Astrocyte (in vitro differentiated cells and primary cell): ENCODE measurements at regions not wholly inside any gene's neighbourhood (a gene's known extent, or its start where the extent isn't known, plus 50 kb on each side); places are given as distances from the start of the nearest gene placed in this dataset.

Experiments used
- DNase-seq: peaks from one replicate; pipeline ENCODE4 v3.0.0-alpha.2; 2010; ENCODE audit warnings: low read depth
- FAIRE-seq: peaks from 2 replicates; lab custom pipeline; 2011; peaks lifted over from hg19 to GRCh38; lab: Jason Lieb, UNC
- H2AFZ ChIP-seq: 2 replicates; pipeline ENCODE4 v1.6.0; 2012; ENCODE audit warnings: low read depth, low read length, inconsistent platforms
- H3K27ac ChIP-seq: 2 replicates; pipeline ENCODE4 v1.5.1; 2011; ENCODE audit warnings: low read depth, low read length, inconsistent platforms
- H3K27me3 ChIP-seq: 2 replicates; pipeline ENCODE4 v1.6.0; 2011; ENCODE audit warnings: low read length, inconsistent platforms; ENCODE audit not compliant: insufficient read depth
- H3K36me3 ChIP-seq: 2 replicates; pipeline ENCODE4 v1.5.1; 2011; ENCODE audit warnings: low read length, inconsistent platforms; ENCODE audit not compliant: insufficient read depth
- H3K4me1 ChIP-seq: 2 replicates; pipeline ENCODE4 v1.5.1; 2011; ENCODE audit warnings: low read length, inconsistent platforms; ENCODE audit not compliant: insufficient read depth
- H3K4me2 ChIP-seq: 2 replicates; pipeline ENCODE4 v1.6.0; 2012; ENCODE audit warnings: low read length, inconsistent platforms
- H3K4me3 ChIP-seq: 2 replicates; pipeline ENCODE4 v1.5.1; 2011; ENCODE audit warnings: low read depth, mild to moderate bottlenecking, low read length, inconsistent platforms; ENCODE audit not compliant: insufficient read depth
- H3K79me2 ChIP-seq: 2 replicates; pipeline ENCODE4 v1.6.0; 2012; ENCODE audit warnings: mild to moderate bottlenecking, low read length, inconsistent platforms; ENCODE audit not compliant: insufficient read depth
- H3K9ac ChIP-seq: 2 replicates; pipeline ENCODE4 v1.6.0; 2012; ENCODE audit warnings: mild to moderate bottlenecking, low read length, inconsistent platforms
- H3K9me3 ChIP-seq: 2 replicates; pipeline ENCODE4 v1.5.1; 2012; ENCODE audit warnings: low read depth, mild to moderate bottlenecking, low read length, inconsistent platforms; ENCODE audit not compliant: insufficient read depth
- H4K20me1 ChIP-seq: 2 replicates; pipeline ENCODE4 v1.6.0; 2012; ENCODE audit warnings: low read length, inconsistent platforms; ENCODE audit not compliant: insufficient read depth
- H3K27ac Mint-ChIP-seq: one replicate; pipeline ENCODE4 v1.8.0; 2021; ENCODE audit warnings: mild to moderate bottlenecking, mixed read lengths; ENCODE audit not compliant: unreplicated experiment
- H3K27me3 Mint-ChIP-seq: one replicate; pipeline ENCODE4 v1.8.0; 2021; ENCODE audit warnings: low read depth, mixed read lengths; ENCODE audit not compliant: unreplicated experiment
- H3K36me3 Mint-ChIP-seq: one replicate; pipeline ENCODE4 v1.8.0; 2021; ENCODE audit warnings: low read depth, mixed read lengths; ENCODE audit not compliant: unreplicated experiment
- H3K4me1 Mint-ChIP-seq: one replicate; pipeline ENCODE4 v1.8.0; 2021; ENCODE audit warnings: low read depth, mixed read lengths; ENCODE audit not compliant: unreplicated experiment
- H3K4me3 Mint-ChIP-seq: one replicate; pipeline ENCODE4 v1.8.0; 2021; ENCODE audit warnings: mild to moderate bottlenecking, moderate library complexity, mixed read lengths; ENCODE audit not compliant: unreplicated experiment
- H3K9me3 Mint-ChIP-seq: one replicate; pipeline ENCODE4 v1.8.0; 2021; ENCODE audit warnings: mild to moderate bottlenecking, mixed read lengths; ENCODE audit not compliant: unreplicated experiment
- CTCF ChIP-seq: IDR thresholded peaks from 2 replicates; pipeline ENCODE4 v1.5.1; 2011; ENCODE audit warnings: low read depth, mild to moderate bottlenecking, inconsistent platforms, low read length, moderate library complexity; ENCODE audit not compliant: insufficient read depth
- EZH2 ChIP-seq: IDR thresholded peaks from 2 replicates; pipeline ENCODE4 v1.6.1; 2012; ENCODE audit warnings: mild to moderate bottlenecking, low read length, inconsistent platforms; ENCODE audit not compliant: insufficient read depth

GRCh38 chr3:152209776-152210175 lies 59.0 kb upstream of the MBNL1 start:
- Histone ChIP-seq H3K79me2 (no peaks in the 10 kb centered on the region), H3K36me3 (no peaks in the 10 kb centered on the region), H3K4me2 (no peak overlapping the region), H3K27me3 (no peaks in the 10 kb centered on the region), H3K9me3 (no peaks in the 10 kb centered on the region), H3K9ac (no peak overlapping the region), H3K27ac (no peak overlapping the region), H2AFZ (no peak overlapping the region), H3K4me1 (no peaks in the 10 kb centered on the region), H3K4me3 (no peak overlapping the region), H4K20me1 (no peaks in the 10 kb centered on the region)
- Mint-ChIP-seq H3K4me3 (no peak overlapping the region), H3K27ac (no peak overlapping the region), H3K36me3 (no peaks in the 10 kb centered on the region), H3K27me3 (no peaks in the 10 kb centered on the region), H3K4me1 (peaks cover 3% of the 10 kb centered on the region), H3K9me3 (no peaks in the 10 kb centered on the region)
- no peak for FAIRE-seq
- no peak for DNase-seq
- TF ChIP-seq EZH2 (no peak), CTCF (no peak)

- H3K27me3 ChIP-seq: no peaks in the 10 kb centered on the region
- FAIRE-seq: no peak
- TF ChIP-seq EZH2: no peak
- TF ChIP-seq CTCF: no peak
- Mint-ChIP-seq H3K9me3 (no peaks in the 10 kb centered on the region), H3K4me3 (no peak overlapping the region), H3K27me3 (no peaks in the 10 kb centered on the region), H3K4me1 (peaks cover 3% of the 10 kb centered on the region), H3K36me3 (no peaks in the 10 kb centered on the region), H3K27ac (no peak overlapping the region)
- H3K4me2 ChIP-seq: no peak overlapping the region
- no peaks in the 10 kb centered on the region for H3K36me3 ChIP-seq
- H3K4me3 ChIP-seq: no peak overlapping the region
- H3K4me1 ChIP-seq: no peaks in the 10 kb centered on the region
- no peaks in the 10 kb centered on the region for H3K9me3 ChIP-seq
- no peak overlapping the region for H3K27ac ChIP-seq
- no peak for DNase-seq
- H2AFZ ChIP-seq: no peak overlapping the region
- H3K79me2 ChIP-seq: no peaks in the 10 kb centered on the region
- no peak overlapping the region for H3K9ac ChIP-seq
- H4K20me1 ChIP-seq: no peaks in the 10 kb centered on the region
These were observed 58.0 kb upstream of the MBNL1 start for GRCh38 chr3:152210697-152211096.

- no peaks in the 10 kb centered on the region for H3K36me3 Mint-ChIP-seq
- Histone ChIP-seq H3K27ac (no peak overlapping the region), H3K36me3 (no peaks in the 10 kb centered on the region), H3K9ac (no peak overlapping the region), H3K27me3 (no peaks in the 10 kb centered on the region), H4K20me1 (no peaks in the 10 kb centered on the region), H3K79me2 (no peaks in the 10 kb centered on the region), H2AFZ (no peak overlapping the region), H3K9me3 (no peaks in the 10 kb centered on the region), H3K4me1 (no peaks in the 10 kb centered on the region), H3K4me2 (no peak overlapping the region), H3K4me3 (no peak overlapping the region)
- H3K9me3 Mint-ChIP-seq: no peaks in the 10 kb centered on the region
- H3K4me3 Mint-ChIP-seq: no peak overlapping the region
- no peak overlapping the region for H3K27ac Mint-ChIP-seq
- H3K4me1 Mint-ChIP-seq: peaks cover 3% of the 10 kb centered on the region
- no peak for DNase-seq
- TF ChIP-seq EZH2 (no peak), CTCF (no peak)
- FAIRE-seq: no peak
- H3K27me3 Mint-ChIP-seq: no peaks in the 10 kb centered on the region
These were observed 57.1 kb upstream of the MBNL1 start for GRCh38 chr3:152211655-152212054.
